ENCODE measurements at regions not wholly inside any gene's neighbourhood (a gene's known extent, or its start where the extent isn't known, plus 50 kb on each side); places are given as distances from the start of the nearest gene placed in this dataset.

- Histone ChIP-seq H3K4me1 (no peaks in the 10 kb centered on the region), H3K27me3 (no peaks in the 10 kb centered on the region), H3K36me3 (no peaks in the 10 kb centered on the region), H3K4me3 (no peak overlapping the region), H3K9me3 (no peaks in the 10 kb centered on the region), H3K27ac (no peak overlapping the region)
- DNase-seq, result no peak
- TF ChIP-seq POLR2A (IDR thresholded peaks at IDR 0.05), result no peak
- no peak for ATAC-seq (ENCODE audit: low FRiP score in 2 of 2)
Observed at GRCh38 chr4:19254486-19254885, 997.2 kb upstream of the SLIT2 start.

- H3K27ac ChIP-seq, result no peak overlapping the region
- H3K4me1 ChIP-seq, result no peaks in the 10 kb centered on the region
- no peak overlapping the region for H3K4me3 ChIP-seq
- TF ChIP-seq POLR2A (IDR thresholded peaks at IDR 0.05), result no peak
- no peak for TF ChIP-seq CTCF (IDR thresholded peaks at IDR 0.05)
- TF ChIP-seq EP300 (IDR thresholded peaks at IDR 0.05), result no peak
- TF ChIP-seq POLR2AphosphoS5 (IDR thresholded peaks at IDR 0.05), result no peak
- no peaks in the 10 kb centered on the region for H3K9me3 ChIP-seq
- no peak for DNase-seq
- WGBS, 2 donors, result 76 to 83% methylated on average over 4 of the region's 4 CpGs
- ATAC-seq (ENCODE audit: low FRiP score in 2 of 2), result no peak
- H3K27me3 ChIP-seq, result no peaks in the 10 kb centered on the region
- H3K36me3 ChIP-seq, result no peaks in the 10 kb centered on the region
Observed at GRCh38 chr4:19248023-19248422, 1003.7 kb upstream of the SLIT2 start.

- Histone ChIP-seq H3K27me3 (no peaks in the 10 kb centered on the region), H3K4me1 (no peaks in the 10 kb centered on the region), H3K36me3 (no peaks in the 10 kb centered on the region), H3K27ac (no peak overlapping the region), H3K9me3 (no peaks in the 10 kb centered on the region), H3K4me3 (no peak overlapping the region)
- 65 to 67% methylated on average over 4 of the region's 4 CpGs for WGBS, 2 donors
- TF ChIP-seq CTCF (IDR thresholded peaks at IDR 0.05), result no peak
- TF ChIP-seq POLR2A (IDR thresholded peaks at IDR 0.05), result no peak
- no peak for TF ChIP-seq EP300 (IDR thresholded peaks at IDR 0.05)
- TF ChIP-seq POLR2AphosphoS5 (IDR thresholded peaks at IDR 0.05), result no peak
- DNase-seq (no peak), ATAC-seq (ENCODE audit: low FRiP score in 2 of 2) (no peak)
Observed at GRCh38 chr4:19241895-19242294, 1009.8 kb upstream of the SLIT2 start.

GRCh38 chr4:19239565-19239964 lies 1012.1 kb upstream of the SLIT2 start:
- H3K4me3 ChIP-seq, result no peak overlapping the region
- DNase-seq, result no peak
- H3K27me3 ChIP-seq, result no peaks in the 10 kb centered on the region
- TF ChIP-seq POLR2A (IDR thresholded peaks at IDR 0.05) (no peak), CTCF (IDR thresholded peaks at IDR 0.05) (no peak), POLR2AphosphoS5 (IDR thresholded peaks at IDR 0.05) (no peak), EP300 (IDR thresholded peaks at IDR 0.05) (no peak)
- WGBS, 2 donors, result 71 to 74% methylated on average over 2 of the region's 2 CpGs
- H3K4me1 ChIP-seq, result no peaks in the 10 kb centered on the region
- ATAC-seq (ENCODE audit: low FRiP score in 2 of 2), result no peak
- H3K9me3 ChIP-seq, result no peaks in the 10 kb centered on the region
- H3K27ac ChIP-seq, result no peak overlapping the region
- no peaks in the 10 kb centered on the region for H3K36me3 ChIP-seq

- Histone ChIP-seq H3K4me1 (no peaks in the 10 kb centered on the region), H3K9me3 (no peaks in the 10 kb centered on the region), H3K27me3 (no peaks in the 10 kb centered on the region), H3K4me3 (no peak overlapping the region), H3K36me3 (no peaks in the 10 kb centered on the region), H3K27ac (no peak overlapping the region)
- TF ChIP-seq POLR2AphosphoS5 (IDR thresholded peaks at IDR 0.05), result no peak
- TF ChIP-seq EP300 (IDR thresholded peaks at IDR 0.05), result no peak
- no peak for TF ChIP-seq CTCF (IDR thresholded peaks at IDR 0.05)
- TF ChIP-seq POLR2A (IDR thresholded peaks at IDR 0.05), result no peak
- 24 to 32% methylated on average over 2 of the region's 2 CpGs for WGBS, 2 donors
- ATAC-seq (ENCODE audit: low FRiP score in 2 of 2) (no peak), DNase-seq (no peak)
Observed at GRCh38 chr4:19236473-19236872, 1015.2 kb upstream of the SLIT2 start.
